ENCODE measurements at regions not wholly inside any gene's neighbourhood (a gene's known extent, or its start where the extent isn't known, plus 50 kb on each side); places are given as distances from the start of the nearest gene placed in this dataset.

DNA sequence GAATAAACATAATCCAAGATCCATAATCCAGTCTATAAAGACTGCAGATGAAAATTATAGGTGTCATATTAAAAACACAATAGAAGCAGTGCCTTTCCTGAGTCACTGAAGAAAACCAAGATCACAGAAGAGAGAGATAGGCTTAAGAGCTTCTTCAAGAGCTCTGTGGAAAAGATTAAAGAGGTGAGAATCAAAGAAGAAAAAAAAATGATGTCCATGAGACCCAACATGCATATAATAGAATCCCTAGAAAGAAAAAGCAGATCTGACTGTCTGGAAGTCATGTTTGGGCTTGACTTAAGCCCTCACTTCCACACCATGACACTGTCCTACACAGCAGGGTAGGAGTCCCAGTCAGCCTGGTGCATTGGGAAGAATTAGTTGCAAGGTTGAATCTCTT lies 205.6 kb upstream of the PROK2 start:
- H4K20me1 ChIP-seq (ENCODE audit: insufficient read depth, low read length), result no peaks in the 10 kb centered on the region
- no peak for DNase-seq
- no peaks in the 10 kb centered on the region for H3K9me3 ChIP-seq (replicated peaks; ENCODE audit: insufficient read depth, low read length)
- no peaks in the 10 kb centered on the region for H3K79me2 ChIP-seq (ENCODE audit: low read length)
- no peaks in the 10 kb centered on the region for H3K36me3 ChIP-seq (replicated peaks; ENCODE audit: insufficient read depth, low read length)
- H3K9me2 ChIP-seq (replicated peaks; ENCODE audit: insufficient read depth, low read length), result no peaks in the 10 kb centered on the region
- no peaks in the 10 kb centered on the region for H3K27me3 ChIP-seq (replicated peaks; ENCODE audit: insufficient read depth, low read length)
- no peaks in the 10 kb centered on the region for H3F3A ChIP-seq (ENCODE audit: insufficient read depth, low read length)
- H3K4me2 ChIP-seq (ENCODE audit: low read depth, low read length), result no peak overlapping the region
- H3K9ac ChIP-seq (ENCODE audit: low read length), result no peak overlapping the region
- no peaks in the 10 kb centered on the region for H3K4me1 ChIP-seq (ENCODE audit: low read length)
- TF ChIP-seq EZH2 (optimal IDR thresholded peaks at IDR 0.05; ENCODE audit: low read depth, low read length) (no peak), EZH2phosphoT487 (IDR thresholded peaks at IDR 0.05; ENCODE audit: low read length) (no peak)
- TF ChIP-seq, protein P1, sequence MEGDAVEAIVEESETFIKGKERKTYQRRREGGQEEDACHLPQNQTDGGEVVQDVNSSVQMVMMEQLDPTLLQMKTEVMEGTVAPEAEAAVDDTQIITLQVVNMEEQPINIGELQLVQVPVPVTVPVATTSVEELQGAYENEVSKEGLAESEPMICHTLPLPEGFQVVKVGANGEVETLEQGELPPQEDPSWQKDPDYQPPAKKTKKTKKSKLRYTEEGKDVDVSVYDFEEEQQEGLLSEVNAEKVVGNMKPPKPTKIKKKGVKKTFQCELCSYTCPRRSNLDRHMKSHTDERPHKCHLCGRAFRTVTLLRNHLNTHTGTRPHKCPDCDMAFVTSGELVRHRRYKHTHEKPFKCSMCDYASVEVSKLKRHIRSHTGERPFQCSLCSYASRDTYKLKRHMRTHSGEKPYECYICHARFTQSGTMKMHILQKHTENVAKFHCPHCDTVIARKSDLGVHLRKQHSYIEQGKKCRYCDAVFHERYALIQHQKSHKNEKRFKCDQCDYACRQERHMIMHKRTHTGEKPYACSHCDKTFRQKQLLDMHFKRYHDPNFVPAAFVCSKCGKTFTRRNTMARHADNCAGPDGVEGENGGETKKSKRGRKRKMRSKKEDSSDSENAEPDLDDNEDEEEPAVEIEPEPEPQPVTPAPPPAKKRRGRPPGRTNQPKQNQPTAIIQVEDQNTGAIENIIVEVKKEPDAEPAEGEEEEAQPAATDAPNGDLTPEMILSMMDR (IDR thresholded peaks at IDR 0.05; ENCODE audit: low read length), result no peak
- H3K27ac ChIP-seq (ENCODE audit: low read length), result no peak overlapping the region
- no peak overlapping the region for H2AFZ ChIP-seq (ENCODE audit: low read length)
- no peak overlapping the region for H3K4me3 ChIP-seq (ENCODE audit: low read length)

DNA sequence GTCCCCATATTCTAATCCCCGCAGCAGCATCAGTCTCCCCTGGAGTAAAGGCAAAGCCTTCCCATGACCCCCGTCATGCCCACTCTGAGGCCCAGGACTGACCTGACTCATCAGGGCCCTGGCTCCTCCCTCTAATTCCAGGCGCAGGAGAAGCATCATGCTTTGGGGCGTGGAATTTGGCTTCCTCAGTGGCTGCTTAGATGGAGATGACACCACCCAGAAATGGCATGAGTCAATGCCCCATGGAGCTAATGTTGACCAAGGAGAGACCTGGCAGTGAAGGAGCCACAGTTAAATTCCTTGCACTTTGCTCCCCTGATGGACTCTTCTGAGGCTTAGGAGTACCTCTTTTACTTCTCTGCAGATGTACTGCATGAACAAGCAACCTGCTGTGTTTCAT lies 204.2 kb upstream of the PROK2 start:
- Histone ChIP-seq H2AFZ (ENCODE audit: low read length) (no peak overlapping the region), H3K79me2 (ENCODE audit: low read length) (no peaks in the 10 kb centered on the region), H3K4me3 (ENCODE audit: low read length) (no peak overlapping the region), H3K27ac (ENCODE audit: low read length) (no peak overlapping the region), H4K20me1 (ENCODE audit: insufficient read depth, low read length) (no peaks in the 10 kb centered on the region), H3K9me3 (replicated peaks; ENCODE audit: insufficient read depth, low read length) (no peaks in the 10 kb centered on the region), H3K27me3 (replicated peaks; ENCODE audit: insufficient read depth, low read length) (no peaks in the 10 kb centered on the region), H3K9ac (ENCODE audit: low read length) (no peak overlapping the region), H3K36me3 (replicated peaks; ENCODE audit: insufficient read depth, low read length) (no peaks in the 10 kb centered on the region), H3K4me1 (ENCODE audit: low read length) (no peaks in the 10 kb centered on the region), H3K9me2 (replicated peaks; ENCODE audit: insufficient read depth, low read length) (no peaks in the 10 kb centered on the region), H3F3A (ENCODE audit: insufficient read depth, low read length) (no peaks in the 10 kb centered on the region), H3K4me2 (ENCODE audit: low read depth, low read length) (no peak overlapping the region)
- TF ChIP-seq EZH2phosphoT487 (IDR thresholded peaks at IDR 0.05; ENCODE audit: low read length), result no peak
- TF ChIP-seq, protein P1 (IDR thresholded peaks at IDR 0.05; ENCODE audit: low read length), result no peak
- no peak for TF ChIP-seq EZH2 (optimal IDR thresholded peaks at IDR 0.05; ENCODE audit: low read depth, low read length)
- DNase-seq, result no peak

DNA sequence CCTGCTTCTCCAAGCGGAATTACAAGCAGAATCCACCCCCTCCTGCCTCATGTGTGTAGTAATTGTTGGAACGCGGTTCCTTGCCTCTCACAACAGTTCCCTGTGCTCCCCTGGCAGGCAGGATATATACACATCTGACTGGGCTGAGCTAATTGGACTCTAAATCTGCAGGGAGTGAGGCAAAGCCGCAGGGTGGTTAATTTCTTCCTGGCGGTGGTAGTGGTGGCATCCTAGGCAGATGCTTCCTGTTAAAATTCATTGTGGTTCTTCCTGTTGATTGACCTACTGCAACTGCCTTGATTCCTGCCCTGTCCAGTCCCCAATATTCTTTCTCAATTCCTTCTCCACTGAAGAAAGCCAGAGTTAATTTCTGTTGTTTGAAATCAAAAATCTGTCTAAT lies 202.9 kb upstream of the PROK2 start:
- H3K79me2 ChIP-seq (ENCODE audit: low read length), result no peaks in the 10 kb centered on the region
- TF ChIP-seq EZH2 (optimal IDR thresholded peaks at IDR 0.05; ENCODE audit: low read depth, low read length), result no peak
- TF ChIP-seq, protein P1 (IDR thresholded peaks at IDR 0.05; ENCODE audit: low read length), result no peak
- DNase-seq, result no peak
- H4K20me1 ChIP-seq (ENCODE audit: insufficient read depth, low read length), result no peaks in the 10 kb centered on the region
- H3K9me3 ChIP-seq (replicated peaks; ENCODE audit: insufficient read depth, low read length), result no peaks in the 10 kb centered on the region
- H3K4me2 ChIP-seq (ENCODE audit: low read depth, low read length), result no peak overlapping the region
- no peak overlapping the region for H2AFZ ChIP-seq (ENCODE audit: low read length)
- no peaks in the 10 kb centered on the region for H3K36me3 ChIP-seq (replicated peaks; ENCODE audit: insufficient read depth, low read length)
- H3K4me3 ChIP-seq (ENCODE audit: low read length), result no peak overlapping the region
- no peaks in the 10 kb centered on the region for H3F3A ChIP-seq (ENCODE audit: insufficient read depth, low read length)
- H3K9me2 ChIP-seq (replicated peaks; ENCODE audit: insufficient read depth, low read length), result no peaks in the 10 kb centered on the region
- no peak overlapping the region for H3K9ac ChIP-seq (ENCODE audit: low read length)
- no peak overlapping the region for H3K27ac ChIP-seq (ENCODE audit: low read length)
- no peaks in the 10 kb centered on the region for H3K4me1 ChIP-seq (ENCODE audit: low read length)
- H3K27me3 ChIP-seq (replicated peaks; ENCODE audit: insufficient read depth, low read length), result no peaks in the 10 kb centered on the region
